GM23248 (cell line): ENCODE measurements at regions not wholly inside any gene's neighbourhood (a gene's known extent, or its start where the extent isn't known, plus 50 kb on each side); places are given as distances from the start of the nearest gene placed in this dataset. TPM values are rescaled to one million over a fixed set of nuclear protein-coding genes. Genes with fewer than 3 reads are reported as not detected.

Source experiments
- DNase-seq: peaks from one replicate; pipeline ENCODE4 v3.0.0-alpha.2; 2015
- H2AFZ ChIP-seq: fragments of 200-600 bp; sonication (generic); 2 replicates; pipeline ENCODE4 v1.6.1; 2016; ENCODE audit warnings: antibody characterized with exemption
- H3F3A ChIP-seq: fragments of 200-600 bp; sonication (generic); 2 replicates; pipeline ENCODE4 v1.6.1; 2016; ENCODE audit warnings: mild to moderate bottlenecking, antibody characterized with exemption, mixed run types; ENCODE audit not compliant: insufficient read depth
- H3K27ac ChIP-seq: fragments of 200-600 bp; sonication (generic); 2 replicates; pipeline ENCODE4 v1.5.1; 2016; ENCODE audit warnings: mild to moderate bottlenecking
- H3K27me3 ChIP-seq: fragments of 200-600 bp; sonication (generic); replicated peaks from 2 replicates; pipeline ENCODE4 v1.6.1; 2016; ENCODE audit warnings: mild to moderate bottlenecking; ENCODE audit not compliant: insufficient read depth
- H3K36me3 ChIP-seq: fragments of 200-600 bp; sonication (generic); 2 replicates; pipeline ENCODE4 v1.6.1; 2016; ENCODE audit warnings: low read depth, mild to moderate bottlenecking
- H3K4me1 ChIP-seq: fragments of 200-600 bp; sonication (generic); 2 replicates; pipeline ENCODE4 v1.6.1; 2016; ENCODE audit warnings: mild to moderate bottlenecking; ENCODE audit not compliant: insufficient read depth
- H3K4me2 ChIP-seq: fragments of 200-600 bp; sonication (generic); one replicate; pipeline ENCODE4 v1.6.1; 2016; ENCODE audit warnings: mild to moderate bottlenecking; ENCODE audit not compliant: unreplicated experiment
- H3K4me3 ChIP-seq: fragments of 200-600 bp; sonication (generic); 2 replicates; pipeline ENCODE4 v1.5.1; 2016; ENCODE audit warnings: mild to moderate bottlenecking
- H3K79me2 ChIP-seq: fragments of 200-600 bp; sonication (generic); 2 replicates; pipeline ENCODE4 v1.6.1; 2016; ENCODE audit warnings: mild to moderate bottlenecking; ENCODE audit not compliant: insufficient read depth
- H3K9ac ChIP-seq: fragments of 200-600 bp; sonication (generic); 2 replicates; pipeline ENCODE4 v1.6.1; 2016; ENCODE audit warnings: mild to moderate bottlenecking
- H3K9me2 ChIP-seq: fragments of 200-600 bp; sonication (generic); 2 replicates; pipeline ENCODE4 v1.6.1; 2016; ENCODE audit warnings: mixed run types, mild to moderate bottlenecking, moderate library complexity; ENCODE audit not compliant: insufficient read depth
- H3K9me3 ChIP-seq: fragments of 200-600 bp; sonication (generic); one replicate; pipeline ENCODE4 v1.6.1; 2017; ENCODE audit warnings: low read depth
- H4K20me1 ChIP-seq: fragments of 200-600 bp; sonication (generic); 2 replicates; pipeline ENCODE4 v1.6.0; 2016; ENCODE audit not compliant: insufficient read depth
- EZH2 ChIP-seq: fragments of 200-600 bp; sonication (generic); IDR thresholded peaks from 2 replicates; pipeline ENCODE4 v1.6.1; 2018; ENCODE audit warnings: antibody characterized with exemption, mild to moderate bottlenecking; ENCODE audit not compliant: insufficient read depth, poor library complexity, severe bottlenecking
- EZH2phosphoT487 ChIP-seq: fragments of 200-600 bp; sonication (generic); IDR thresholded peaks from 2 replicates; pipeline ENCODE4 v1.6.1; 2018; ENCODE audit warnings: antibody characterized with exemption, moderate library complexity, mild to moderate bottlenecking, low read depth; ENCODE audit not compliant: insufficient read depth
- WGBS, 2 experiments: methylation state at CpG; one replicate each; pipeline ENCODE4 v1.1.6; 2015 to 2017; ENCODE audit warnings: low lambda C conversion rate in 2 of 2, low coverage in 1 of 2; ENCODE audit errors: missing lambda C conversion rate in 2 of 2; 5-methylcytosine and 5-hydroxymethylcytosine counted together
- in situ Hi-C: fragments of 300-500 bp; cut with MboI; formaldehyde crosslinking; loops from 2 replicates; pipeline ENCODE4 v1.15.0; 2020
- microRNA-seq: library from miRNA; unstranded; fragments of <30 nt; microRNA quantifications from one replicate; pipeline ENCODE4, GENCODE V29; 2016; ENCODE audit warnings: borderline number of aligned reads
- small RNA-seq: library from RNA; depleted of rRNA; stranded (forward); fragments of <200 nt; gene quantifications from one replicate; pipeline ENCODE3, GENCODE V24; 2014; ENCODE audit warnings: low read depth, low replicate concordance

- H3K79me2 ChIP-seq = no peaks in the 10 kb centered on the region
- peaks cover 2% of the 10 kb centered on the region for H3K27me3 ChIP-seq
- no peaks in the 10 kb centered on the region for H4K20me1 ChIP-seq
- H2AFZ ChIP-seq = no peak overlapping the region
- no peaks in the 10 kb centered on the region for H3K9me2 ChIP-seq
- no peak overlapping the region for H3K4me2 ChIP-seq
- no peak for TF ChIP-seq EZH2phosphoT487
- TF ChIP-seq EZH2 = no peak
- WGBS, 2 experiments = 31 to 34% methylated on average over 3 of the region's 3 CpGs
- no peak for DNase-seq
- H3F3A ChIP-seq = no peaks in the 10 kb centered on the region
- no peaks in the 10 kb centered on the region for H3K4me1 ChIP-seq
- no peaks in the 10 kb centered on the region for H3K9me3 ChIP-seq
- H3K9ac ChIP-seq = no peak overlapping the region
- no peak overlapping the region for H3K4me3 ChIP-seq
- in situ Hi-C loops = no loop called here
- no peak overlapping the region for H3K27ac ChIP-seq
- no peaks in the 10 kb centered on the region for H3K36me3 ChIP-seq
Measured at GRCh38 chr12:110972866-110973265, 52.5 kb upstream of the MYL2 start.

GRCh38 chr12:110971936-110972335, 51.6 kb upstream of the MYL2 start:
- Histone ChIP-seq H3K36me3 (no peaks in the 10 kb centered on the region), H3K27ac (no peak overlapping the region), H3F3A (no peaks in the 10 kb centered on the region), H2AFZ (no peak overlapping the region), H3K9ac (no peak overlapping the region), H3K4me2 (no peak overlapping the region), H3K9me3 (no peaks in the 10 kb centered on the region), H3K9me2 (no peaks in the 10 kb centered on the region), H4K20me1 (no peaks in the 10 kb centered on the region), H3K79me2 (no peaks in the 10 kb centered on the region), H3K4me3 (no peak overlapping the region), H3K27me3 (peaks cover 11% of the 10 kb centered on the region), H3K4me1 (no peaks in the 10 kb centered on the region)
- in situ Hi-C loops = no loop called here
- TF ChIP-seq EZH2phosphoT487 (no peak), EZH2 (no peak)
- DNase-seq = no peak
- WGBS, 2 experiments = 34 to 44% methylated on average over 12 of the region's 12 CpGs

- in situ Hi-C loops = no loop called here
- no peaks in the 10 kb centered on the region for H3K9me3 ChIP-seq
- peaks cover 16% of the 10 kb centered on the region for H3K27me3 ChIP-seq
- WGBS, 2 experiments = 8 to 13% methylated on average over 1 of the region's 1 CpG
- no peaks in the 10 kb centered on the region for H3K9me2 ChIP-seq
- H3F3A ChIP-seq = no peaks in the 10 kb centered on the region
- DNase-seq = no peak
- H3K36me3 ChIP-seq = no peaks in the 10 kb centered on the region
- H2AFZ ChIP-seq = no peak overlapping the region
- H3K4me1 ChIP-seq = no peaks in the 10 kb centered on the region
- no peak overlapping the region for H3K27ac ChIP-seq
- no peak for TF ChIP-seq EZH2
- no peak for TF ChIP-seq EZH2phosphoT487
- H3K4me2 ChIP-seq = no peak overlapping the region
- no peaks in the 10 kb centered on the region for H4K20me1 ChIP-seq
- H3K4me3 ChIP-seq = no peak overlapping the region
- no peak overlapping the region for H3K9ac ChIP-seq
- H3K79me2 ChIP-seq = no peaks in the 10 kb centered on the region
Measured at GRCh38 chr12:110971189-110971920, 51.0 kb upstream of the MYL2 start.

Small RNAs in the stretch of these regions (microRNA-seq; reads per million reads assigned to microRNA genes)
- not detected for gene MIR6760

Small RNAs in the stretch of these regions (small RNA-seq; reads per million reads assigned to genes)
- not detected for gene MIR6760
